Fibroblast of villous mesenchyme (primary cell): ENCODE measurements at regions not wholly inside any gene's neighbourhood (a gene's known extent, or its start where the extent isn't known, plus 50 kb on each side); places are given as distances from the start of the nearest gene placed in this dataset.

Experiments
- DNase-seq: peaks from one replicate; pipeline ENCODE4 v3.0.0-alpha.2; 2010; ENCODE audit warnings: low read depth
- H3K4me3 ChIP-seq: 2 replicates; pipeline ENCODE4 v1.5.1; 2011; ENCODE audit warnings: low read depth, mild to moderate bottlenecking, low read length
- CTCF ChIP-seq: IDR thresholded peaks from 2 replicates; pipeline ENCODE4 v1.5.1; 2012; ENCODE audit warnings: low read depth, mild to moderate bottlenecking, low read length; ENCODE audit not compliant: insufficient read depth

- DNase-seq: no peak
- no peak overlapping the region for H3K4me3 ChIP-seq
- no peak for TF ChIP-seq CTCF
Observed at GRCh38 chrX:39401483-39402110, 600.3 kb downstream of the MID1IP1 start.

GRCh38 chrX:39402158-39402557 is 600.9 kb downstream of the MID1IP1 start:
- H3K4me3 ChIP-seq: no peak overlapping the region
- no peak for DNase-seq
- no peak for TF ChIP-seq CTCF

GRCh38 chrX:39406799-39407198 is 605.5 kb downstream of the MID1IP1 start:
- TF ChIP-seq CTCF: no peak
- no peak overlapping the region for H3K4me3 ChIP-seq
- no peak for DNase-seq

GRCh38 chrX:39409246-39409917 is 608.1 kb downstream of the MID1IP1 start:
- TF ChIP-seq CTCF: no peak
- DNase-seq: no peak
- no peak overlapping the region for H3K4me3 ChIP-seq

GRCh38 chrX:39414290-39414854 is 613.1 kb downstream of the MID1IP1 start:
- no peak for TF ChIP-seq CTCF
- DNase-seq: no peak
- H3K4me3 ChIP-seq: no peak overlapping the region

- DNase-seq: no peak
- TF ChIP-seq CTCF: no peak
- no peak overlapping the region for H3K4me3 ChIP-seq
Observed at GRCh38 chrX:39416547-39417260, 615.4 kb downstream of the MID1IP1 start.
